ENCODE measurements at regions not wholly inside any gene's neighbourhood (a gene's known extent, or its start where the extent isn't known, plus 50 kb on each side); places are given as distances from the start of the nearest gene placed in this dataset.

DNA sequence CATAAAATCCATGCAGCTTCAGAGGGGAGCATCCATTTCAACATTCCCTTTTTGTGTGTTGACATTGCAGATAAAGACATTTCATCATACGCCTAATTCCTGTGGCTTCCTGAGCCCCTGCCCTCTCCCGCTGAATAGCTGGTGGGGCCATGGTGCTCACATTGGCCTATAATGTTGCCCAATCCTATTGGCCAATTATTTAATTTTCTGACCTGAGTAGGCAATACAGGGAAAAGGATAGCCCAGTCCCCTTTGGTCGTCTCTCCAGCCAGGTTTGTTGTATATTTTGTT lies 163.8 kb upstream of the MYCN start:
- TF ChIP-seq POLR2AphosphoS5 (IDR thresholded peaks at IDR 0.05; ENCODE audit: low read depth) (no peak), EZH2 (IDR thresholded peaks at IDR 0.05; ENCODE audit: low read depth, unreplicated experiment) (no peak), CREB1 (CRISPR knock-in tag; IDR thresholded peaks at IDR 0.05; ENCODE audit: low read depth) (no peak), JUNB (IDR thresholded peaks at IDR 0.05; ENCODE audit: unreplicated experiment) (no peak)
- TF ChIP-seq, protein P1, sequence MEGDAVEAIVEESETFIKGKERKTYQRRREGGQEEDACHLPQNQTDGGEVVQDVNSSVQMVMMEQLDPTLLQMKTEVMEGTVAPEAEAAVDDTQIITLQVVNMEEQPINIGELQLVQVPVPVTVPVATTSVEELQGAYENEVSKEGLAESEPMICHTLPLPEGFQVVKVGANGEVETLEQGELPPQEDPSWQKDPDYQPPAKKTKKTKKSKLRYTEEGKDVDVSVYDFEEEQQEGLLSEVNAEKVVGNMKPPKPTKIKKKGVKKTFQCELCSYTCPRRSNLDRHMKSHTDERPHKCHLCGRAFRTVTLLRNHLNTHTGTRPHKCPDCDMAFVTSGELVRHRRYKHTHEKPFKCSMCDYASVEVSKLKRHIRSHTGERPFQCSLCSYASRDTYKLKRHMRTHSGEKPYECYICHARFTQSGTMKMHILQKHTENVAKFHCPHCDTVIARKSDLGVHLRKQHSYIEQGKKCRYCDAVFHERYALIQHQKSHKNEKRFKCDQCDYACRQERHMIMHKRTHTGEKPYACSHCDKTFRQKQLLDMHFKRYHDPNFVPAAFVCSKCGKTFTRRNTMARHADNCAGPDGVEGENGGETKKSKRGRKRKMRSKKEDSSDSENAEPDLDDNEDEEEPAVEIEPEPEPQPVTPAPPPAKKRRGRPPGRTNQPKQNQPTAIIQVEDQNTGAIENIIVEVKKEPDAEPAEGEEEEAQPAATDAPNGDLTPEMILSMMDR (conservative IDR thresholded peaks at IDR 0.05; ENCODE audit: low read depth in 2 of 2), result no peak

Measured in GM23338 (cell line).